C1 segment of cervical spinal cord (tissue), 14 donors: ENCODE measurements at regions not wholly inside any gene's neighbourhood (a gene's known extent, or its start where the extent isn't known, plus 50 kb on each side); places are given as distances from the start of the nearest gene placed in this dataset.

ENCODE experiments used
- DNase-seq, 14 donors: peaks; one replicate each; lab custom pipeline; 2025; lab: John Stamatoyannopoulos, UW

DNA sequence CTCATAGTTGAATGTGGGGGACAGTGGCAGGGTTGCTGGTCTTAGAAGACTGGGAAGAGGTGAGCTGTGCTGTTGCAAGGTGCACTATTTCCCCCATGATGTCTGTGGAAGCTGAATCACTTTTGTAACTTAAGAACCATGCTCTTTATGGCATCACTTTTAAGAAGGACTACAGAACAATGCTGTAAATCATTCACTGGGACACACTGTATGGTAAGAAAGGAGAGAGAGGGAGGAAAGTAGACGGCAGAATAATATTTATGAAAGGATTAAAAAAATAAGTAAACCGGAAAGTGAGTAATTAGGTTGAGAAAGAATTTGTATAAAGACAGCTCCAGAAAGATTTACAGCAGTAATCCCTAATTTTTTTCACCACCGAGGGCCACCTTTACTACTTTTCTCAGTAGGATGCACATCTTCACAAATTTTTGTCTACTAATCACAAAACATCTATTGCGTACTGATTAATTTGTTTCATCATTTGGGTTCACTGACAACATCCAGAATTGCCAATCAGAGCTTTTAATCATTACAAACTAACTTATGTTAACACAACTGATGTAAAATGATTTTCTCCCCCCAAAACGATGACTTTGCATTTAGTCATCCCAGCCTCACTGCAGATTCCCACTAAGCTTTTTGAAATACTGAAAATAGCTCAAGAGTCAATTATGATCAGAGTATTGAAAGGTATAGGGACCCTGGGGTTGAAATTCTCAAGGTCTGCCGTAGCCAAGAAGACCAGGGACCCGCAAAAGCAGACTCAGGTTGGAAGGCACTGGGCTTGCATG is 560.7 kb upstream of the NOX3 start:
- no peak for DNase-seq

DNA sequence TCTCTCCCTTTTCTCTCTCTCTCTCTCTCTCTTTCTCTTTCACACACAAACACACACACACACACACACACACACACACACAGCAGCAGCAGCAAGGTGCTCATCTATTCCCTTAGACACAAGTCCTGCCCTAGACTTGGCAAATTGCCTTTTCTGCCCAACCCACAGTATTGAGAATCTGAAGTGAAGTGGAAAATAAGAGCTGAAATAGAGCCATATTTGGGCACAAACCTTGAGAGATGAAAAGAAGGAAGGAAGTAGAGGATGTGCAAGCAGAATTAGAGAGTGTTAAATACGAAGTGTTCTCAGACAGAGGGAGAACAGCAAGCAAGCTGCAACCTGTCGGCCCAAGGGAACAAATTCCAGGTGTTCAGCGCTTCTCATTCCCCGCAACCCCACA is 557.5 kb upstream of the NOX3 start:
- DNase-seq = no peak

DNA sequence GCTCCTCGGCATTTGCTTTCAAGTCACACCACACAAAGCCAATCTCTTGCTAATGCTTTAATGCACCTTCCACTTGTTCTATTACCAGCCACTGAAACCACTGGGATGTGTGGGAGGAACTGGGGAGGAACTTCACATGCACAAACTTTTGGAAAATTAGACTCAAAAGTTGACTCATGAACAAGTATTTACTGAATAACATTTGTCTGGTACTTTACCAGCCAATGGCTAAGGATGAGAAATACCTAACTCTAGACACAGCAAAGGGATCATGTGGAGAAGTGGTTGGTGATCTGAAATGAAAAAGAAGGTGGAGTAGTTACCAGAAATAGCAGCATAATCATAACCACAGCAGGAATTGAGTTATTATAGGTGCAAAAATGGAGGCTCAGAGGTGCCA is 554.0 kb upstream of the NOX3 start:
- DNase-seq = no peak

DNA sequence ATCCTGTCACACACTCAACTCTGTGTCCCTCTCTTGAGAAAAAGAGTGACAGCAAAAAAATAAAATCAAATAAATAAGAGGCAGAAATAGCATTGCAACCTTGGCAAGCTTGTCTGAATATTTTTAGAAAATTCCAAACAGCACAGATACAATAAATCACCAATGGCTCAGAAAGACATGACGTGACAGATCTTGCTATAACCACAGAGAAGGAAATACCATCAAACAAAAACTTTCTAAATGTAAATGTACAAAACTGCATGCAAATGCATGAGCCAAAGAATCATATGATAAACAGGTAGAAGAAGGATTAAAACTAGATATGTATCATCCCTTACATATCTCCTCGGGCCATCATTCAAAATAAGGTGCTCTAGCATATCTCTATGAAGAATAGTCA is 549.2 kb upstream of the NOX3 start:
- no peak for DNase-seq

DNA sequence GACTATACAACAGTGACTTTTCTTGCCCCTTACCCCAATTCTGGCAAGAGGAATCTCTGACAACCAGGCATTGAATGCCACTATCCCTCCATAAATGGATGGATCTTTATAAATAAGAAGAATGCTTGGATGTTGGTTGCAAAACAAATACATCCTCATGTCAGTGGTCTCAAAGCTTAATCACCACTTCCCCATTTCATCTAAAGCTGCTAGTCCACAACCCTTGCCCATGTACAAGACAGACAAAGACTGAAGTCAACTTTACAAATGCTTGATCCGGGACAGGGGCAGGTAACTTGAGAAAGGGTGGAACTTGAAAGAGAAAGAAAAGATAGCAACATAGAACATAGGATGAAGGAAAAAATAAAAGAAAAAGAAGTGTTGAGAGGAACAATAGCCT is 540.5 kb upstream of the NOX3 start:
- DNase-seq = no peak

DNA sequence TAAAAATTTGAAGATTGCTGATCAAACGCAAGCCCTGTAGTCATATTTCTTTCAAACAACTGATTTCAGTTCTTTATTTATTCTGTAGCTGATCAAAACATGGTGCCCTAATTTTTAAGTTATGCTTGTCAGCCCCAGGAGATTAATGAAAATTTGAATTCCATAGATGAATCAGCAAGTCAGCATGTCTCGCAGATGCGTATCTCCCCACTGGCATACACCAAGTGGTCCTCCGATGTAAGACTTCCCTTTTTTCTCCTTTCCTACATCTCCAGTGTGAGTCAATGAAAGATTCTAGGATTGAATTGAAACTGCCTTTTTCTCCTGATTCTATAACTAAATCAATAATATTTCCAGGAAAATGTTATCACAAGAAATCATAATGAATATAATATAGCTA is 539.6 kb upstream of the NOX3 start:
- no peak for DNase-seq

DNA sequence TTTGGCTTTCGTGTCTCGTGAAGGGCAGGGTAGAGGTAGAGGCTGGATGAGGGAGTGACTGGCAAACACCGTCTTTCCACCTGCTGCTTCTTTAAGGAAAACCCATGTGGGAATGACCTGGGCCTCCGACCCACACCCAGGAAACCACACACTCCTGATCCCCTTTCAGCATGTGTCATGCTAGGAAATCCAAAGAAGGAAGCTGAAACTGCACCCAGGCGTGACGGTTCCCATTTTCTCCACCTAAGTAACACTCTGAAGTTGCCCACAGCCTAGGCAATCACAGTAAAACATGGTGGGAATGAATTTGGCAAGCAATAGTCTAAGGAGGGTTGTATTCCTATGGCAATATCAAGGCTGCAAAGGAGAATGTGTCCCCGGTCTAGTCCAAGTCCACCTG is 538.4 kb upstream of the NOX3 start:
- no peak for DNase-seq

DNA sequence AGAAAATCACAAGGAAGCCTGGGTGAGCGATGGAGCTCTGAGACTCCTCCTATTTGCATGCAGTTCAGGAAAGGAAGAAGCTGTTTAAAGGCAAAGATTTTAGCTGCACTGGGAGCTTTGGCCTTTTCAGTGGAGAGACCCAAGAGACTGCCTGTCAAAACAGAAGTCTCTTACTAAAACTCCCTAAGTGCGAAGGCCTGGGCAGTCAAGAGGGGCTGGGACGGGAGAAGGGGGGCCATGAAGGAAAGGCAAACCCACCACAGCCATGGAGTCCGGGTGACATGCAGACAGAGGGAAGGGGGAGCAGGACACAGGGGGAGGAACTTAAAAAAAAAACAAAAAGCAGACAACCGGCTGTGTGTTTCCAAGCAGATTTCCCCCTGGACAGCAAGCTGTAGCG is 537.6 kb upstream of the NOX3 start:
- DNase-seq = no peak

DNA sequence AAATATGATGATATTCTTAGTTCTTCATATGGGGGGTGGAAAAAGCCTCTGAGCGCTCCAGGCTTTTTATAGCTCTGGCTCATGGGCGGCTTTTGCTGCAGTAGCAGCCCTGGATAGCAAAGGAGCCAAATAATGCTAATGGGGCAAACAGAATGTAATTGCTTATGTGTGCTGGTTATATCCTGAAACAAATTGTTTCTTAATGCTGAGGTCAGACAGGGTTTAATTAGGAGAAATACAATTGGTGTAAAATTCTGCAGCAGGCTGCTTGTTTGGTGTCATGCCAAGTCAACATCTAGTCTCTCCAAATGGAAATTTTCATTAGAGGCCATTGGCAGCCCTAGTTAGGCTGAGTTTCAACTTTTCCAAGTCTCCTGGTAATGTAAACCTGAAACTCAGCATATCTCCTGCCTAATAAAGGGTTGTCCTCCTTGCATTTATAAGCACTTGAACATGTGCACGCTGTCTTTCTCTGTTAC is 530.1 kb upstream of the NOX3 start:
- peak in 1 of 14 donors; percentile 90 for DNase-seq

DNA sequence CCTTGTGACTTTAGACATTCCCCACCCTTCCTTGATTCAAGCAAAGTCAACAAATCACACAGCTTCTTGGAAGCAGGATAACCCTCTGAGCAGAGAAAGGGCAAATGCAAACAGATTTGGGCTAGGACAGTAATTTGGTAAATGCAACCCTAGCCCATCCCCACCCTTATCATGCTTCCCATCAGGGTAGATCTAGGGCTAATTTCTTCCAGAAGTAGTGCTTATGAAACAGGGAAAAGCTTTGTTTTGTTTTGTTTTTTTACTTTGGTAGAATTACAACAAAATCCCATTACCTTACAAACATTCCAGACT is 525.1 kb upstream of the NOX3 start:
- DNase-seq = no peak

DNA sequence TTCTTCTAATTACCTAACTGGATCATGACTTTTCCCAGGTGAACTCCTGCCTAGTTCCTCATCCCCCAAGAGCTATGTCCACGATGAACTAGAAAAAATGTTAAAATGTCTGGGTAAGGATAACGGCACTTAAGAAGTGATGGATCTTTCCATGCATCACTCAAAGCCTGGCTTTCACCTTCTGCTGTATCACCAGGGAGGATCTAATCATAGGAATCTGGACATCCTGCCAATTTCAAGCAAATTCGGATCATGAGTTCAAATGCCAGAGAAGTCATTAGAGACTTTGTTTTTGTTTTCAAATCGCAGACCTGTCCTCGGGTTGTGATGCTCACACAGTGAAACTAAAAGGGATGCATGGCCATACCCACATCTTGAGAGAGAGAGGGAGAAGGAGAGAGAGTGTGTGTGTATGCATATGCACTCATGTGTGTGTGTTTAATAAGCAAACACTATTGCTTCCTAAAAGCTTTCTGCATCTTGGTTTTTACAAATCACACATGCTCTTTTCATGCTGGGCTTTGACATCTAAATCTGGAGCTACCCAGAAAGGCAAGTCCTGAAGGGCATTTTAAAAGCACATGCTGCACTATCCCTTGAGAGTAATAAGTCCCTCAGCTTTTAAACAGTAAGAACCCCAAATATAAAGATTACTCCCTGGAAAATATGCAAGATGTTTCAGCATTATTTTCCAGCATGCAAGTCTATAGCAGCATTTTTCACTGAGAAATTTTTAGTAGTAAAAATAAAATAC is 524.6 kb upstream of the NOX3 start:
- DNase-seq = no peak

DNA sequence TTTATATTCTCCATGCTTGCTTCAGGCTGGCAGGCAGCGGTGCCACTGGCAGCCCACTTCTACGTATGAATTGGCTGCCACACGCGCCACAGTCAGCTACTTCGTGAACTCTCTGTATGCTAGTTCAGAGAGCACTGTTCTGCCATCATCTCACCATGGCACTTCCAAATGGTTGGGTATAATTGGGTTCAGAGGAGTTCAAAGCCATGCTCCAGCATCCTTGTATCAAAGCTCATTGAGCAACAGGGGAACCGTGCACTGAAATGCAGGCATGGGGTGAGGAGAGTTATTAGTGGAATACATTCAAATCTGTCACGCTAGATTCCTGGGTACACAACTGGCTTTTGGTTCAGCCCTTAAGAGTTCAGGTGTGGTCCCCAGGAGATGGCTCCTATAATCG is 519.9 kb upstream of the NOX3 start:
- no peak for DNase-seq

DNA sequence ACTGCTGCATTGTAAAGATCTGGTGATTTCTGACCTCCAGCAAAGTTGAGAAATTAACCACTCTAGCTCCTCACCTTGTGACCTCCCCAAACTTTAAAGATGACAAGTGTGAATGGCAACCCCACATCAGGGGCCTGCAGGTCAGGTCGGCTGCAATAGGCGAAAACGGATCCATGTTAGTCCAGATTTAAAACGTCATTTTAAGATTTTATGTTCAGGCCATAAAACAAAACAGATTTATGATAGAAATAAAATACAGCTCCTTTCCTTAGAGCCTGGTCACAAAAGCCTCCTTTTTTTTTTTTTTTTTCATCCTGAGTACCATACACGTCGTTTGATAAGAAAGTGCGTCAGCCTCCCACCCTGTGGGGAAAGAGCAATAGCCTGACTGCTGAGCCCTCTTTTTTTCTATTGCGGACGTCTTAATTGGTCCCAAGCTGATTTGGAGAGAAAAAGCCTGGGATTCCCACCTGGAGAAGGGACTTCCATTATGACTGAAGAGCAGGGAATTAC is 519.2 kb upstream of the NOX3 start:
- no peak for DNase-seq

DNA sequence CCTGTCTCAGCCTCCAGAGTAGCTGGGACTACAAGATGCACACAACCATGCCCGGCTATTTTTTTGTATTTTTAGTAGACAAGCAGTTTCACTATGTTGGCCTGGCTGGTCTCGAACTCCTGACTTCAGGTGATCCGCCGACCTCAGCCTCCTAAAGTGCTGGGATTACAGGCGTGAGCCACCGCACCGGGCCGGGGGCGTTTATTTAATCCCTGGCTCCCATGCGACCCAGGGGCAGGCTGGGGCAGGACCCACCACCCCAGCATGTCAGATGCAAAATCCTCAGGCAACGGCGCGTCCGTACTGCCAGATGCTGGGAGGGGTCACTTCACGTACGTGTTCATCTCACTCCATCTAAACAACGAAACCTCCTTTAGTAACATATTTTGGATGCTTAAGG is 518.7 kb upstream of the NOX3 start:
- no peak for DNase-seq

DNA sequence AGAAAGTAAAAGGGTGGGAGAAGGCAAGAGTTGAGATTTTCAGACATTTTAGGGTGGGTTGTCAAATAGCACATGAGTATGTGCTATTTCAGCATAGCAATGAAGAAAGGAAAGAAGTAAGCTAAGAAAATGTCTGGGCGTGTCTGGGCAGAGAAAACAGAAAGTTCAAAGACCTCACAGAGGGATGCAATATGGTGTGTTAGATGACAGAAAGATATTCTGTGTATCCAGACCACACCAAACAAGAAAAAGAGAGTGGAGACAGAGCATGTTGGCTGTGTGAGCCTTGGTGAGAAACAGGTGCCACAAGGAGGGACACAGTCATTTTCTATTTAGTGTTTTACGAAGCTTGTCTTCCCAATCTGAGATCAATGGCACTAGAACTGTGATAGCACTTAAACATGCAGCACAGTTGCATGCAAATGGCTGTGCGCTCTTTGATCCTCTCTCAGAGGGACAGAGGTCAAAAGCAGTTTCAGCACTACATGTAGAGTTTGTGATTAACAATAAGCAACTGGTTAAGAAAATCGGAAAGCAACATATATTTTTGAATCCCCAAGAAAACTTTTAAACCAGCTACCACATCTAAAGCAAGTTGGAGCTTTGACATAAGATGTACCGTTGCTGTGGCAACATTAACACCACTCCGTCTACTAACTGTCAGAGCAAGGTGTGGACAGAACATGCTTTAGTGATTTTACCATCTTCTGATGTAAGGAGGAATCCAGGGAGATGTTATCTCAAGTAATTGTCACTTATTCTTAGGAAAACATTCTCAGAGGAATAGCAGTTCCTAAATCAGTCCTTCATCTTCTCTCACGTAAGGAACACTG is 515.5 kb upstream of the NOX3 start:
- no peak for DNase-seq

DNA sequence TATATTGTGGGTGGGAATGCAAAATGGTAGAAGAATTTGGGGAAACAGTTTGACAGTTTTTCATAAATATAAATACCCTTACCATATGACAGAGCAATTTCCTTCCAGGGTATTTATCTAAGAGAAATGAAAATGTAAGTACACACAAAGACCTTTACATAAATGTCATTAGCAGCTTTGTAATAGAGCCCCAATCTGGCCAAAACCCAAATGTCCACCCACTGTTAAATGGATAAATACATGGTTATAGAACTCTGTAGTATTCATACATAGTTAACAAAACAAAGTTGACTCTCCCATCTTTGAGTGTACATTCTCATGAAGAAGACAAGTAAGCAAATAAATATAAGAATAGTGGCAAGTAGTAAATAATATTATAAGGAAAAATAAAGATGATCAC is 514.8 kb upstream of the NOX3 start:
- DNase-seq = no peak

DNA sequence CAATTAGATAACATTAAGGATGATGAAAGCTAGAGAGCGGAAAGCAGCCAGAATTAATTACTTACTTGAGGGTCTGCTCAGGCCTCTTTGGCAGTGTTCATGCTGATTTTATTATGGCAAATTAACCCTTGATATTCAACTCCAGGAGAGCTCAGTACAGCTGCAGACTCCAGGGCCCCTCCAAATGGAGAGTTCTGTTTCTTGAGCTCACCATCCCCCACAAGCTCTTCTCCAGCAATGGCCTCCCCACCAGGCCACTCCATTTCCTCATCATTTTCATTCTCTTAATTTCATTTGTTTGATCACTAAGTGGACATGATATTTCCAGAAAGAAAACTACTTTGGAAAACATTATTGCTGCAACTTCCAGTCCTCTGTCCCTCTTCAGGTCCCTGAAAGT is 513.3 kb upstream of the NOX3 start:
- no peak for DNase-seq

DNA sequence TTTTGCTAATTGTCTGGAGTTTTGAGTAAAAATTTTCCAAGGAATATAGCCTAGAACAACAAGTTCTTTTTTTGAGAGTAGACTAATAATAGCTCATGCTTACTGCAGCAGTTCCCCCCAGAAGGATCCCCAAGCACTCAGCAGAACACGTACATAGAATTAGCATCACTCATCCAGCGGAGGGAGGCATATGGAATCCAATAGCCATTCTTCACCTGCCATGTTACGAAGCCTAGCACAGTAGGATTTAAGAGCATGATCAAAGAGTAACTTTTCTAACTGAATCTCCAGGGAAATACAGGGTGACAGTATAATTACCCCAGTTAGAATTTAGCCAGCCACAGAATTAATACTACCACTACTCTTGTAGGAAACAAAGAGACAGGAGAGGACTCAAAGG is 511.7 kb upstream of the NOX3 start:
- no peak for DNase-seq

DNA sequence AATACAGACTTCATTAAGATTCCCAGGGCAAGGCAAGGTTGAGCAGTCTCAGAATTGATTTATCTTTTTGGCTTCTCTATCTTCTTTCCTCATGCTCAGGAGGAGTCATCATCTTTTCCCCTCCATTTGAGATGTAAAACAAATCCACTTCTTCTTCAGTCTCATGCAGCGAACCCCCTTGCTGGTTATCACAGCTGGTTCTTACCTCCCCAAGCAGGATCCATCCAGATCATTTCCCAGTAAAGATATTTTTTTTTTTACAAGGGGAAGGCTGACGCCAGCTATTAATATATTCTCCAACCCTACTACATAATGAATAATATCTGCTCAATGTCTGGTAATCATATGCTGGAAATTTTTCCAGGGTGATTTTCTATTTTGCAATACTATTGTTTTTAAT is 508.9 kb upstream of the NOX3 start:
- DNase-seq = no peak

DNA sequence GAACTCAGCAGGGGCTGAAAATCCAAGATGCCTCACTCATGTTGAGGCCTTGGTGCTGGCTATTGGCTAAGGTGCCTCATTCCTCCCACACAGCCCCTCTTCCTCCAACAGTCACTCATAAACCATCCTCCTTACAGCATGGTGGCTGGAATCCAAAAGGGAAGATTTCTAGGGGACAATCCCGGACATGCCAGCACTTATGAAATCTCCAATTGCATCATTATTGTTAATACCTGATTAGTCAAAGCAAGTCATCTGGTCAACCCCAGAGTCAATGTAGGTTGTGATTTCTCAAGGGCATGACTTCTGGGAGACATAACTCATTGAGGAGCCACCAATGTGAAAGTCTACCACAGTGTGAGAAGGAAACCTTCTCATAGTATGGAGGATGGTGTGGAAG is 506.6 kb upstream of the NOX3 start:
- DNase-seq = no peak

DNA sequence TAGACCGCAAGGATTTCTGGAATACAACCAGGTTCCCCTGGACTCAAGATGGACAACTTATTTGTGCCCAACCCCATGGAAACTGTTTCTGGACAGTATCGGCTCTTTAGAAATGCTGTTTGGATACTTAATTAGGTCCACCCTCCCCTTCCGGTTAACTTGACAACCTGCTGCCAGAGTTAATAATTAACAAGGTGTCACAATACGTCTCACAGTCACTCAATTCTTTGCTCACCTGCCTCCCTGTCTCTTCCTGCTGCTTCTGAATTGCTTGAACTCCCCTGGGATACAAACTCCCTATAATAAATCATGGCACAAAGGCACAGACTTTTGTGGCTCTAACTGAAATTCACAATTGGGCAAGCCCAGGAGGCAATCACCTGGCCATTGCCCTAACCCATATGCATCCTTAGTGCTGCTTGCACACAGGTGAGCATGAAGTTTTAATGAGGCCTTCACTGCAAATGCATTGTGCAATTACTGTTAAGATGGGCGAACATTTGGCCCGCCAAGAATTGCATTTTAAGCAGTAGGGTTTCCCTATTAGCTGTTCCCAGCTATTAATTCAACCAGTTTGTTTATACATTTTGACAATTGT is 504.4 kb upstream of the NOX3 start:
- no peak for DNase-seq

DNA sequence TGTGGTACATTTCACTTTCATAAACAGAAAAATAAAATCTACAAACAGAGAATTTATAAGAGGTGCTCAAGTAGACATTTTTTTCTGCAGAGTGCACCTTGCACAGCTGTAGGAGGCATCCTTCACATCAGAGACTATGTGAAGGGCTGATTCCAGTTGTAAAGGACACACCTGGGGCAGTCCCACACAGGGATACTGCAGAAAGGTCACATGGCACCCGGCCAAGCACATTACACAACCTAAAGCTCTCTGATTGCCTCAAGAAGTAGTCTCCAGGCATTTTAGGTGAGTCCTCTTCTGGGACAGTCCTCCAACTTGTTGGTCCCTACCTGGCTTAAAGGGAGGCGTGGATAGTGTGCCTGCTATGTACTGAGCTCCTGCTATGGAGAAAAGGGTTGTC is 502.9 kb upstream of the NOX3 start:
- no peak for DNase-seq
